Testis (tissue), 2 donors: ENCODE measurements at regions not wholly inside any gene's neighbourhood (a gene's known extent, or its start where the extent isn't known, plus 50 kb on each side); places are given as distances from the start of the nearest gene placed in this dataset.

Experiments used
- DNase-seq: peaks from one replicate; pipeline ENCODE4 v3.0.0-alpha.2; 2019
- H3K27ac ChIP-seq, 2 donors: fragments of 200-600 bp; sonication (generic); one replicate each; pipeline ENCODE4 v1.5.1; 2019
- H3K27me3 ChIP-seq: fragments of 200-600 bp; sonication (generic); one replicate; pipeline ENCODE4 v1.5.1; 2019
- H3K36me3 ChIP-seq: fragments of 200-600 bp; sonication (generic); one replicate; pipeline ENCODE4 v1.5.1; 2017; ENCODE audit warnings: low read depth; ENCODE audit errors: missing control alignments
- H3K4me1 ChIP-seq: fragments of 200-600 bp; sonication (generic); one replicate; pipeline ENCODE4 v1.5.1; 2019
- H3K4me3 ChIP-seq, 2 donors: fragments of 200-600 bp; sonication (generic); one replicate each; pipeline ENCODE4 v1.5.1; 2017 to 2019
- H3K9me3 ChIP-seq: fragments of 200-600 bp; sonication (generic); one replicate; pipeline ENCODE4 v1.5.1; 2017
- CTCF ChIP-seq, 3 experiments: fragments of 450-650 bp in 2 of 3; fragments of 200-600 bp in 1 of 3; sonication (generic) in 1 of 3; IDR thresholded peaks; one replicate each; pipeline ENCODE4 v1.5.1; 2016 to 2019; ENCODE audit warnings: antibody characterized with exemption in 3 of 3, mild to moderate bottlenecking in 2 of 3, moderate library complexity in 1 of 3
- POLR2A ChIP-seq: fragments of 450-650 bp; IDR thresholded peaks from one replicate; pipeline ENCODE4 v1.6.1; 2017; ENCODE audit warnings: antibody characterized with exemption, mild to moderate bottlenecking, moderate library complexity
- WGBS, 2 donors: methylation state at CpG; one replicate each; pipeline ENCODE4 v1.1.5; 2018; 5-methylcytosine and 5-hydroxymethylcytosine counted together
- intact Hi-C: fragments of 100-400 bp; cut with DNase I; formaldehyde crosslinking; loops from one replicate; pipeline ENCODE4 v1.15.1; 2023; ENCODE audit warnings: low total_unique reads

- DNase-seq = no peak
- no peak overlapping the region for H3K27ac ChIP-seq
- WGBS, 2 donors = 81 to 85% methylated on average over 5 of the region's 5 CpGs
- no peaks in the 10 kb centered on the region for H3K9me3 ChIP-seq
- TF ChIP-seq CTCF (IDR thresholded peaks at IDR 0.05) (no peak), POLR2A (no peak)
- H3K27me3 ChIP-seq = no peaks in the 10 kb centered on the region
- H3K4me3 ChIP-seq = no peak overlapping the region
- H3K36me3 ChIP-seq = no peaks in the 10 kb centered on the region
- intact Hi-C loops = no loop called here
- no peaks in the 10 kb centered on the region for H3K4me1 ChIP-seq
These were observed 199.7 kb downstream of the SMAD2 start for GRCh38 chr18:47730795-47731194.

DNA sequence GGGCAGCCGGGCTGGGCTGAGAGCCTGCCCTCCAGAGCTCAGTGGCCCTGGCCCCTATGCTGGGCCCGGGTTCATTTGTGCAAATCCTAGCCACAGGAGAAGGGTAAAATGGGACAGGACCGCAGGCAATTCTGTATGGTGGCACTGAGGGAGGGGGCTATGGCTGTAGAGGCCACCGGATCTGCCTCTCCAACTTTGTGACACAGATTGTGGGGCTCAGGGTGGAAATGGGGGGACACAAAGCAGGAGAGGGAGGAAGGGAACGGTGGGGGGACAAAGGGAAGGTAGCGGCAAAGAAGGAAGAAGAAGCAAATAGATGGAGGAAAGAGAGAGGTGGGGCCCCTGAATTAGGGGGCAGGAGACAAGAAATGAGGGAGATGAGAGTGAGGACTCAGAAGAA lies 201.1 kb downstream of the SMAD2 start:
- Histone ChIP-seq H3K4me1 (no peaks in the 10 kb centered on the region), H3K4me3 (no peak overlapping the region), H3K9me3 (no peaks in the 10 kb centered on the region), H3K27ac (no peak overlapping the region), H3K36me3 (no peaks in the 10 kb centered on the region), H3K27me3 (no peaks in the 10 kb centered on the region)
- DNase-seq = no peak
- WGBS, 2 donors = 87 to 96% methylated on average over 6 of the region's 6 CpGs
- TF ChIP-seq POLR2A = no peak
- TF ChIP-seq CTCF (IDR thresholded peaks at IDR 0.05) = no peak
- intact Hi-C loops = no loop called here

- no peak for DNase-seq
- 84 to 90% methylated on average over 2 of the region's 2 CpGs for WGBS, 2 donors
These were observed 201.5 kb downstream of the SMAD2 start for GRCh38 chr18:47728921-47729320.

DNA sequence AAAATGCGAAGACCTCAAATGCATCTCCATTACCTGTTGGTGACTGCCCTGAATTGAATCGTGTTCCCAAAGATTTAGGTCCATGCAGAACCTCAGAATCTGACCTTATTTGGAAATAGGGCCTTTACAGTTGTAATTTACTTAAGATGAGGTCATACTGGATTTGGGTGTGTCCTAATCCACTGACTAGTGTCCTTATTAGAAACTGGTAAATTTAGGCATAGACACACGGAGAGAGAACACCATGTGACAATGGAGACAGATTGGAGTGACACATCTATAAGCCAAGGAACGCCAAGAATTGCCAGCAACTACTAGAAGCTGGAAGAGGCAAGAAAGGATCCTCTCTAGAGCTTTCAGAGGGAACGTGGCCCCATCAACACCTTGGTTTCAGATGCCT lies 203.1 kb downstream of the SMAD2 start:
- Histone ChIP-seq H3K4me1 (no peaks in the 10 kb centered on the region), H3K36me3 (no peaks in the 10 kb centered on the region), H3K27me3 (no peaks in the 10 kb centered on the region), H3K27ac (no peak overlapping the region), H3K9me3 (no peaks in the 10 kb centered on the region), H3K4me3 (no peak overlapping the region)
- intact Hi-C loops = no loop called here
- no peak for DNase-seq
- WGBS, 2 donors = 88 to 93% methylated on average over 5 of the region's 5 CpGs
- TF ChIP-seq POLR2A (no peak), CTCF (IDR thresholded peaks at IDR 0.05) (no peak)

More at GRCh38 chr18:47728921-47729320, 201.5 kb downstream of the SMAD2 start:
- Histone ChIP-seq H3K4me3 (no peak overlapping the region), H3K4me1 (no peaks in the 10 kb centered on the region), H3K27ac (no peak overlapping the region), H3K9me3 (no peaks in the 10 kb centered on the region), H3K27me3 (no peaks in the 10 kb centered on the region), H3K36me3 (no peaks in the 10 kb centered on the region)
- TF ChIP-seq POLR2A (no peak), CTCF (IDR thresholded peaks at IDR 0.05) (no peak)
- intact Hi-C loops = no loop called here

DNA sequence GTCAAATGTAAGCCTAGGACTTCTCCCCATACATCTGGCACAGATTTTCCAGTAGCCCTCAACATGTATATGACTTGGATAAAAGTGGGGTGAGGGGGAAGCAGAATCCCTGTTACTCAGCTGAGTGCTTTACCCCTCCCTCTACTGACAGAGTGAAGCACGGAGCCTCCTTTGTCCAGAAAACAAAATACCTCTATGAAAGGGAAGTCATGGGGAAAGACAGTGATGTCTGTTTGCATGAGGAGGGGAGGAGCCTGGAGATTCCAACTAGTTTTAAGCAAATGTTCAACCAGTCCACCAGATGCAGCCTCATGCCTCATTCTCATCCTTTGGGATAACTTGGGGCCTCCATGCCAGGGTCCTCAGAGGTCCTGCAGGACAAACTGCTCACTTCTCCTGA lies 203.9 kb downstream of the SMAD2 start:
- TF ChIP-seq POLR2A = no peak
- no peak for TF ChIP-seq CTCF (IDR thresholded peaks at IDR 0.05)
- no peaks in the 10 kb centered on the region for H3K9me3 ChIP-seq
- no peaks in the 10 kb centered on the region for H3K27me3 ChIP-seq
- WGBS, 2 donors = 27 to 73% methylated on average over 1 of the region's 1 CpG
- H3K36me3 ChIP-seq = no peaks in the 10 kb centered on the region
- intact Hi-C loops = no loop called here
- H3K27ac ChIP-seq = no peak overlapping the region
- H3K4me1 ChIP-seq = no peaks in the 10 kb centered on the region
- no peak overlapping the region for H3K4me3 ChIP-seq
- no peak for DNase-seq
